Neural crest cell (in vitro differentiated cells): ENCODE measurements at regions not wholly inside any gene's neighbourhood (a gene's known extent, or its start where the extent isn't known, plus 50 kb on each side); places are given as distances from the start of the nearest gene placed in this dataset.

Source experiments
- DNase-seq: peaks from one replicate; pipeline ENCODE4 v3.0.0; 2021; ENCODE audit warnings: low read depth, mixed read lengths, low spot score
- H3K27ac Mint-ChIP-seq: one replicate; pipeline ENCODE4 v1.8.0; 2021; ENCODE audit warnings: mild to moderate bottlenecking, mixed read lengths; ENCODE audit not compliant: unreplicated experiment
- H3K27me3 Mint-ChIP-seq: 2 replicates; pipeline ENCODE4 v1.8.0; 2021; ENCODE audit warnings: low read depth, mild to moderate bottlenecking, mixed read lengths
- H3K36me3 Mint-ChIP-seq: 2 replicates; pipeline ENCODE4 v1.8.0; 2021; ENCODE audit warnings: low read depth, mild to moderate bottlenecking, mixed read lengths
- H3K4me1 Mint-ChIP-seq: 2 replicates; pipeline ENCODE4 v1.8.0; 2021; ENCODE audit warnings: mixed read lengths
- H3K4me3 Mint-ChIP-seq: one replicate; pipeline ENCODE4 v1.8.0; 2021; ENCODE audit warnings: mild to moderate bottlenecking, mixed read lengths
- H3K9me3 Mint-ChIP-seq: 2 replicates; pipeline ENCODE4 v1.8.0; 2021; ENCODE audit warnings: mixed read lengths
- TF ChIP-seq, protein P1 (sequence below): fragments of 200-600 bp; sonication (generic); conservative IDR thresholded peaks from 2 replicates; pipeline ENCODE4 v1.5.0; 2021; ENCODE audit warnings: antibody characterized with exemption, mild to moderate bottlenecking

DNA sequence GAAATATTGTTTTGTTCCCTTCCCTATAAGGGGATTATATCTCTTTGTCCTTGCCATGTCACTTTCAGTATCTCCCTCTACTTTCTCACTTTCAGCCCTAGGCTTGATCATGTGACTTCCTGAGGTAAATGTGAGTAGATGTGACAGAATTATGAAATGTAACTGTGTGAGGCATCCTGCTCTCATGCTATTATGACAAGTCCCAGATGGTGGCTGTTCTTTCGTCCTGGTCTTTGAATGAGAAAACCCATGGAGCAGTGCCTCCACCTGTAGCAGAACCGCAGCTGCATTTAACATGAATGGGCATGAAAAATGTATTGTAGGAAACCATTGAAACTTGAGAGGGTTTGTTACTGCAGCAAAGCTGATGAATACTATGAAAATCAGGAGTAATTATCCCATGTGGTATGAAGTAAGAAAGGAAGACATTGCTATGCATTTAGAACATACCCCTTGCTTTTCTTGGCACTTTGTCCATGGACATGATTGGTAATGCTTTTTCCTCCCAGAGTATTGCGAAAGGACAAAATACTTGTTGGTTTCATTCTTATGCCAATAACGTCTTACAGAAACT lies 202.2 kb upstream of the GPRIN3 start:
- TF ChIP-seq, protein P1, sequence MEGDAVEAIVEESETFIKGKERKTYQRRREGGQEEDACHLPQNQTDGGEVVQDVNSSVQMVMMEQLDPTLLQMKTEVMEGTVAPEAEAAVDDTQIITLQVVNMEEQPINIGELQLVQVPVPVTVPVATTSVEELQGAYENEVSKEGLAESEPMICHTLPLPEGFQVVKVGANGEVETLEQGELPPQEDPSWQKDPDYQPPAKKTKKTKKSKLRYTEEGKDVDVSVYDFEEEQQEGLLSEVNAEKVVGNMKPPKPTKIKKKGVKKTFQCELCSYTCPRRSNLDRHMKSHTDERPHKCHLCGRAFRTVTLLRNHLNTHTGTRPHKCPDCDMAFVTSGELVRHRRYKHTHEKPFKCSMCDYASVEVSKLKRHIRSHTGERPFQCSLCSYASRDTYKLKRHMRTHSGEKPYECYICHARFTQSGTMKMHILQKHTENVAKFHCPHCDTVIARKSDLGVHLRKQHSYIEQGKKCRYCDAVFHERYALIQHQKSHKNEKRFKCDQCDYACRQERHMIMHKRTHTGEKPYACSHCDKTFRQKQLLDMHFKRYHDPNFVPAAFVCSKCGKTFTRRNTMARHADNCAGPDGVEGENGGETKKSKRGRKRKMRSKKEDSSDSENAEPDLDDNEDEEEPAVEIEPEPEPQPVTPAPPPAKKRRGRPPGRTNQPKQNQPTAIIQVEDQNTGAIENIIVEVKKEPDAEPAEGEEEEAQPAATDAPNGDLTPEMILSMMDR = no peak
- Mint-ChIP-seq H3K27ac (no peak overlapping the region), H3K36me3 (no peaks in the 10 kb centered on the region), H3K27me3 (no peaks in the 10 kb centered on the region), H3K4me3 (no peak overlapping the region), H3K4me1 (no peaks in the 10 kb centered on the region), H3K9me3 (peaks cover 2% of the 10 kb centered on the region)
- no peak for DNase-seq

DNA sequence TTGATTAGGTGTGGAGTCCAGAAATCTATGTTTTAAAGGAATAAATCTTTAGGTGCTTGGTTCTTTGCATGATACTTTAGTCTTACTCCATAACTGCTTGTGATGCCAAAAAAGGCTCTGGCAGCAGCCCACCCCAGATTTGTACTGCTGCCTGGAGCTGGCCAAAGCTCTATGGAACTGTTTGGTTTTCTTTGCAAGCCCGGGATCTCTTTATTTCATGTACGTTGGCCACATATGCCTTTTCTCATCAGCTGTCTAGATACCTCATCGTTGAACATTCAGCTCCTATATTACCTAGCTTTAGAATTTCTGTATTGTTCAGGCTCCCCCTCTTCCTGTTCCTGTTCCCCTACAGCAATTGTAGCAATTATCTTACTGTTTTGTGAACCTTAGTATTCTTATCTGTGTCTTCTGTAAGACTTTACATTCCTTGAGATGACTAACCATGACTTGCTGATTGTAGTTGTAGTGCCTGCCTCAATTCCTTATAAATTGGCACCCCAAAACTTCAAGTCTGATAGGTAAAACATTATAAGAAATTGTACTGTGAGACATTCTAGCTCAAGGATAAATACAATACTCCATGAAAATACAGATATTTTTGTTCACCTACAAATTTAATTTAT lies 199.4 kb upstream of the GPRIN3 start:
- peaks cover 2% of the 10 kb centered on the region for H3K9me3 Mint-ChIP-seq
- H3K27ac Mint-ChIP-seq = no peak overlapping the region
- no peaks in the 10 kb centered on the region for H3K27me3 Mint-ChIP-seq
- H3K4me3 Mint-ChIP-seq = no peak overlapping the region
- TF ChIP-seq, protein P1 = no peak
- no peaks in the 10 kb centered on the region for H3K36me3 Mint-ChIP-seq
- H3K4me1 Mint-ChIP-seq = no peaks in the 10 kb centered on the region
- DNase-seq = no peak

DNA sequence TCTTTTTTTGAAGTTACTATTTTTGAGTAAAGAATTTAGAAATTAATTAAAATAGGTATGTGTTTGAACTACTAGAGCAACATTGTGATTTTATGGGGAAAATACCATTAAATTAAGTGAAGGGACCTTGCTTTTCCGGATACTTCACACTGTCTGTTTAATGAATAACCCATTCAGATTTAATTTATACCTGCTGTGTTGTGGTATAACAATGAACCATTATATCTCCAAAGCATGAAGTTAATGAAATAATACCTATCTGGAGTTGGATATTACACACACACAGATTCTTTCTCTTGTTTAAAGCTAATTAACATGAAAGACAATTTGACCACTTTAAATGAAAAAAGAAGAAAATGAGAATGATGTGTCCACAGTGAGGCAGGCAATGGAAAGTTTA lies 195.0 kb upstream of the GPRIN3 start:
- H3K4me1 Mint-ChIP-seq = no peaks in the 10 kb centered on the region
- no peak for DNase-seq
- H3K27ac Mint-ChIP-seq = no peak overlapping the region
- H3K4me3 Mint-ChIP-seq = no peak overlapping the region
- no peaks in the 10 kb centered on the region for H3K36me3 Mint-ChIP-seq
- peaks cover 2% of the 10 kb centered on the region for H3K9me3 Mint-ChIP-seq
- no peaks in the 10 kb centered on the region for H3K27me3 Mint-ChIP-seq
- TF ChIP-seq, protein P1 = no peak

DNA sequence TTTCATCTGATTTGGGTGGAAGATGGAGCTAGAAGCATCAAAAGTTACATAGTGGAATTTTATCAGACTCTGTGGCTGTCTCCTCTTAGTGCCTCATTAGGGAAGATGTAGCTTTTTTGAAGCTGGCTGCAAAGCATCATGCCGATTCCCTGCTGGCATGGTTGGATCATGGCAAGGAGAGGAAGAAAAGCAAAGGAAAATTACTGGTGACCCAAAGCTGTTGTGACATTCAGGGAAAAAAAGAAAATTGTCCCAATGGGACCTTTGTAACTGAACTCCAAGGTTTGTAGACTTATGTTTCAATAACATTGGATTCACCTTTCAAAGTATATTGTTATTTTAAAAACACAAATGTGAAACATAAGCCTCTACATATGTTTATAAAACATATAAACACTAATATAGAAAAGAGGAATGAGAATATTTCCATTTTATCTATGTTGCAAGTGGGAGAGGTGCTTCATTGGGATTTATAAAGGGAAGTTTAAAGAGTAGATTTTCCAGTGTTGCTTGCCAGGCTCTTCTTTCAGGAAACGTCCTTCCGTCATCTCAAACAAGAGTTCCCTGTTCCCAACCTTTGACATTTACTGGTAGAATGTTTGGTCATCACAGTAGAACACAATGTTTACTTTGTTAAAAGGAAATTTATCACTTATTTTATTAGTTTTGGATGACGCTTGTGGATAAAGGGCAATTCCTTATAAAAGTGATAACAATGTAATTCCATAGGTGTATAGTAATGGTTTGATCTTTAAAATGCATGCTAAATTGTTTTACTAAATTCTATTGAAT lies 190.1 kb upstream of the GPRIN3 start:
- DNase-seq = no peak
- Mint-ChIP-seq H3K4me1 (no peaks in the 10 kb centered on the region), H3K4me3 (no peak overlapping the region), H3K27ac (no peak overlapping the region), H3K36me3 (no peaks in the 10 kb centered on the region), H3K27me3 (no peaks in the 10 kb centered on the region), H3K9me3 (peaks cover 2% of the 10 kb centered on the region)
- TF ChIP-seq, protein P1 = no peak

DNA sequence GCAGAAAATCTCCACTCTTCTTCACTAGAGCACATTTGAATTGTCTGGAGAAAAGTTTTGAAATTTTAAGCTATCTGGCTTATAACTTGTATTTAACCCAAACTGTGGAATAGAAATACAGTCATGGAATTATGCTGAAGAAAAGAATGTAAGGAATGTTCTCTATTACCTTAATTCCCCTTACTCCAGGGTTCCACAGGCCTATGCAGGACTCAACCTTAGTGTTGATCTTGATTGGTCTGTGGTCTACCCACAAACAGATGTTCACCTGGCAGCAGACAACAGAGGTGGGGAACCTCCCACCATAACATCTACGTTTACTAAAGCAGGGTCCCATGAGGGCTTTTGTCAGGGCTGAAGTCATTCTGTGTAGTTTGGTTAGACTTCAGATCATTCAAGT lies 189.3 kb upstream of the GPRIN3 start:
- no peak overlapping the region for H3K4me3 Mint-ChIP-seq
- no peak overlapping the region for H3K27ac Mint-ChIP-seq
- no peaks in the 10 kb centered on the region for H3K27me3 Mint-ChIP-seq
- TF ChIP-seq, protein P1 = no peak
- no peaks in the 10 kb centered on the region for H3K36me3 Mint-ChIP-seq
- no peaks in the 10 kb centered on the region for H3K4me1 Mint-ChIP-seq
- DNase-seq = no peak
- peaks cover 2% of the 10 kb centered on the region for H3K9me3 Mint-ChIP-seq
